ENCODE measurements at regions not wholly inside any gene's neighbourhood (a gene's known extent, or its start where the extent isn't known, plus 50 kb on each side); places are given as distances from the start of the nearest gene placed in this dataset.

DNA sequence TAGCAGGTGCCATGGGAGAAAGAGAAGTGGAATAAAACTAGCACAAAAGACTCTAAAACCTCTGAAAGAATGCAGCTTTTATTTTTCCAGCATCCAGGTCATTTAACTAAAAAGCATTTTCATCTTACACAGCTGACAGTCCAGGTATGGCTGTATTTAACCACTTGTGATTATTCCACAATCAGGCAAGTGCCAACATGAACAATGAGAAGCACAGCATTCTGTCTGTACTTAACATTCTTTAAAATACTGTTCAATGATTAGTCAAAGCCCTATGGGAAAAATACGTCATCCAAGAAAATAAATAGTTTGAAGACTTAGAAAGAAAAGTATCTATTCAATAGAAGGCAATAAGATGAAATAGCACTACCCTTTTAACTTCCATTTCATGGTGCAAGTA lies 246.9 kb downstream of the LIG4 start:
- no peaks in the 10 kb centered on the region for H4K20me1 ChIP-seq (ENCODE audit: insufficient read depth, low read length)
- H2AFZ ChIP-seq (ENCODE audit: low read depth, low read length), result no peak overlapping the region
- H3K79me2 ChIP-seq (ENCODE audit: insufficient read depth, low read length), result no peaks in the 10 kb centered on the region
- H3K36me3 Mint-ChIP-seq (ENCODE audit: low read depth, unreplicated experiment), result no peaks in the 10 kb centered on the region
- H3K4me2 ChIP-seq (ENCODE audit: low read length), result no peak overlapping the region
- no peak for TF ChIP-seq EZH2 (IDR thresholded peaks at IDR 0.05; ENCODE audit: insufficient read depth, low read length)
- no peak for TF ChIP-seq CTCF (IDR thresholded peaks at IDR 0.05; ENCODE audit: insufficient read depth, low read depth, low read length)
- no peaks in the 10 kb centered on the region for H3K4me1 Mint-ChIP-seq (ENCODE audit: low read depth, unreplicated experiment)
- H3K9me3 Mint-ChIP-seq (ENCODE audit: unreplicated experiment), result no peaks in the 10 kb centered on the region
- DNase-seq (ENCODE audit: low read depth), result no peak
- H3K36me3 ChIP-seq (ENCODE audit: insufficient read depth, low read length), result no peaks in the 10 kb centered on the region
- no peaks in the 10 kb centered on the region for H3K4me1 ChIP-seq (ENCODE audit: insufficient read depth, low read length)
- no peak overlapping the region for H3K9ac ChIP-seq (ENCODE audit: low read length)
- no peaks in the 10 kb centered on the region for H3K9me3 ChIP-seq (ENCODE audit: insufficient read depth, low read depth, low read length)
- FAIRE-seq, result no peak
- no peaks in the 10 kb centered on the region for H3K27me3 ChIP-seq (ENCODE audit: insufficient read depth, low read length)
- no peak overlapping the region for H3K4me3 Mint-ChIP-seq (ENCODE audit: unreplicated experiment)
- H3K27ac ChIP-seq (ENCODE audit: low read depth, low read length), result no peak overlapping the region
- no peaks in the 10 kb centered on the region for H3K27me3 Mint-ChIP-seq (ENCODE audit: low read depth, unreplicated experiment)
- no peak overlapping the region for H3K27ac Mint-ChIP-seq (ENCODE audit: unreplicated experiment)
- H3K4me3 ChIP-seq (ENCODE audit: insufficient read depth, low read depth, low read length), result no peak overlapping the region

- no peaks in the 10 kb centered on the region for H3K9me3 Mint-ChIP-seq (ENCODE audit: unreplicated experiment)
- H3K4me3 Mint-ChIP-seq (ENCODE audit: unreplicated experiment), result no peak overlapping the region
- H3K27me3 ChIP-seq (ENCODE audit: insufficient read depth, low read length), result no peaks in the 10 kb centered on the region
- no peak for FAIRE-seq
- no peaks in the 10 kb centered on the region for H4K20me1 ChIP-seq (ENCODE audit: insufficient read depth, low read length)
- H3K27me3 Mint-ChIP-seq (ENCODE audit: low read depth, unreplicated experiment), result no peaks in the 10 kb centered on the region
- no peaks in the 10 kb centered on the region for H3K36me3 ChIP-seq (ENCODE audit: insufficient read depth, low read length)
- H3K4me3 ChIP-seq (ENCODE audit: insufficient read depth, low read depth, low read length), result no peak overlapping the region
- H2AFZ ChIP-seq (ENCODE audit: low read depth, low read length), result no peak overlapping the region
- H3K79me2 ChIP-seq (ENCODE audit: insufficient read depth, low read length), result no peaks in the 10 kb centered on the region
- H3K27ac ChIP-seq (ENCODE audit: low read depth, low read length), result no peak overlapping the region
- H3K4me1 Mint-ChIP-seq (ENCODE audit: low read depth, unreplicated experiment), result peaks cover 16% of the 10 kb centered on the region
- H3K4me1 ChIP-seq (ENCODE audit: insufficient read depth, low read length), result no peaks in the 10 kb centered on the region
- DNase-seq (ENCODE audit: low read depth), result no peak
- no peak overlapping the region for H3K27ac Mint-ChIP-seq (ENCODE audit: unreplicated experiment)
- no peaks in the 10 kb centered on the region for H3K9me3 ChIP-seq (ENCODE audit: insufficient read depth, low read depth, low read length)
- TF ChIP-seq CTCF (IDR thresholded peaks at IDR 0.05; ENCODE audit: insufficient read depth, low read depth, low read length) (no peak), EZH2 (IDR thresholded peaks at IDR 0.05; ENCODE audit: insufficient read depth, low read length) (no peak)
- H3K9ac ChIP-seq (ENCODE audit: low read length), result no peak overlapping the region
- no peaks in the 10 kb centered on the region for H3K36me3 Mint-ChIP-seq (ENCODE audit: low read depth, unreplicated experiment)
- H3K4me2 ChIP-seq (ENCODE audit: low read length), result no peak overlapping the region
Measured at GRCh38 chr13:107964395-107964794, 250.9 kb downstream of the LIG4 start.

- Mint-ChIP-seq H3K4me3 (ENCODE audit: unreplicated experiment) (no peak overlapping the region), H3K27ac (ENCODE audit: unreplicated experiment) (no peak overlapping the region), H3K4me1 (ENCODE audit: low read depth, unreplicated experiment) (peaks cover 16% of the 10 kb centered on the region), H3K36me3 (ENCODE audit: low read depth, unreplicated experiment) (no peaks in the 10 kb centered on the region), H3K9me3 (ENCODE audit: unreplicated experiment) (no peaks in the 10 kb centered on the region), H3K27me3 (ENCODE audit: low read depth, unreplicated experiment) (no peaks in the 10 kb centered on the region)
- Histone ChIP-seq H3K36me3 (ENCODE audit: insufficient read depth, low read length) (no peaks in the 10 kb centered on the region), H3K4me3 (ENCODE audit: insufficient read depth, low read depth, low read length) (no peak overlapping the region), H4K20me1 (ENCODE audit: insufficient read depth, low read length) (no peaks in the 10 kb centered on the region), H3K4me1 (ENCODE audit: insufficient read depth, low read length) (no peaks in the 10 kb centered on the region), H3K9me3 (ENCODE audit: insufficient read depth, low read depth, low read length) (no peaks in the 10 kb centered on the region), H2AFZ (ENCODE audit: low read depth, low read length) (no peak overlapping the region), H3K27me3 (ENCODE audit: insufficient read depth, low read length) (no peaks in the 10 kb centered on the region), H3K9ac (ENCODE audit: low read length) (no peak overlapping the region), H3K4me2 (ENCODE audit: low read length) (no peak overlapping the region), H3K27ac (ENCODE audit: low read depth, low read length) (no peak overlapping the region), H3K79me2 (ENCODE audit: insufficient read depth, low read length) (no peaks in the 10 kb centered on the region)
- DNase-seq (ENCODE audit: low read depth) (no peak), FAIRE-seq (no peak)
- TF ChIP-seq CTCF (IDR thresholded peaks at IDR 0.05; ENCODE audit: insufficient read depth, low read depth, low read length) (no peak), EZH2 (IDR thresholded peaks at IDR 0.05; ENCODE audit: insufficient read depth, low read length) (no peak)
Measured at GRCh38 chr13:107961849-107962608, 253.3 kb downstream of the LIG4 start.

All from astrocyte (in vitro differentiated cells and primary cell).